SKM-1 (cell line): ENCODE measurements at regions not wholly inside any gene's neighbourhood (a gene's known extent, or its start where the extent isn't known, plus 50 kb on each side); places are given as distances from the start of the nearest gene placed in this dataset.
A peak's percentile ranks its signal among the peaks of the same experiment; 100 is the strongest.

Experiments used
- DNase-seq: peaks from one replicate; lab custom pipeline; 2025; ENCODE audit not compliant: unreplicated experiment; lab: John Stamatoyannopoulos, UW

DNA sequence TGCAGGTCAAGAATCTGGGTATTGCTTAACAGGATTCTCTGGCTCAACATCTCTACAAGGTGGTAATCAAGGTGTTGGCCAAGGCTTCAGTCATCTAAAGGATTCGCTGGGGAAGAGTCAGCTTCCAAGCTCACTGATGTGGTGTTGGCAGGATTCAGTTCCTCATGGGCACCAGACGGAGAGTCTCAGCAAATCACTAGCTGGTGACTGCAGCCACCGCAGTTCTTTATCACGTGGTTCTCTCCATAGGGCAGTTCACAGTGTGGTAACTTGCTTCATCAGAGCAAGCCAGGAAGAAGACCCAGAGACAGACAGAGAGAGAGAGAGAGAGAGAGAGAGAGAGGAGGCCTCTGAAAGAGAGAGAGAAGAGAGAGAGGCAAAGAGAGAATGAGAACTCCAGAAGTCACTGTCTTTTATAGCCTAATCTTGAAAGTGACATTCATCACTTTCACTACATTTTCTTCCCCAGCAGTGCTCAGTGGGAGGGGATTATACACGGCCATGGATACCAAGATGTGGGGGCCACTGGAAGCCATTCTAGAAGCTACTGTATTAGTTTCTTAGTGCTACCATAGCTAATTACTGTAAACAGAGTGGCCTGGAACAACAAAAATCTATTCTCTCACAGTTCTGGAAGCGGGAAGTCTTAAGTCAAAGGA lies 109.2 kb upstream of the SMIM23 start:
- DNase-seq, result peak; percentile 78

DNA sequence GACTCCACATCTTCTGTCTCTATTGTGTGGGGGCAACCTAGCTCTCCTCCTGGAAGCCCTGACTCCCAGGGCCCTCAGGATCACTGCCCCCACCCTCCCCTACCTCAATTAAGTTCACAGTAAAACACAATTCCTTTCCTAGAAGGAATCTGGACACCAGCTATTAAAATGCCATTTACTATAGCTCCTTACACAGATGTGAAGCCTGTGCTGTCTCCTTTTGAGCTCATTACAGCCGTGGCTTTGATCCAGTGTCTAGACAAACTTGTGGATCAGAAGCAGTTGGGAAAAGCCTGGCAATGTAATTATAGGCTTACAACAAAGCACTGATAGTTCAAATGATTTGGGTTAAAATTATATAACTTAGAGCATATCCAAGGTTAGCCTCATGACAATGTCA lies 107.0 kb upstream of the SMIM23 start:
- DNase-seq, result no peak

DNA sequence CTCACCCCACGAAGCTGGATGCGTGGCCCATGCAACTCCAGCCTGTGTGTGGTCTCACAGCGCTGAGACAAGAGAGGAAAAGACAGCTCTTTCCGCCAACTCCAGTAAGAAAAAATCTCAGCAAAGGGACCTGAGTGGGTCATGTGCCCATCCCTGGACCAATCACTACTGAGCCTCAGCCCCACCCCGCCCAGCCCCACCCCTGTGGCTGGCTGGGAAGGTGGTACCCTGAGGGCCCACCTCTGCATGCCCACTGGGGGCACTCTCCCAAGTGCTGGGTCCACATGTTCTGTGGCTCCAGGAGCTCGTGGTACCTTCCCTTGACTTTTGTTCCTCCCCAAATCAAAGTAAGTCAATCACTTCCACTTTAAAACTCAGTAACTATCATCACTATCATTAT lies 105.1 kb upstream of the SMIM23 start:
- no peak for DNase-seq

- no peak for DNase-seq
Observed at GRCh38 chr5:171681061-171681460, 104.6 kb upstream of the SMIM23 start.

DNA sequence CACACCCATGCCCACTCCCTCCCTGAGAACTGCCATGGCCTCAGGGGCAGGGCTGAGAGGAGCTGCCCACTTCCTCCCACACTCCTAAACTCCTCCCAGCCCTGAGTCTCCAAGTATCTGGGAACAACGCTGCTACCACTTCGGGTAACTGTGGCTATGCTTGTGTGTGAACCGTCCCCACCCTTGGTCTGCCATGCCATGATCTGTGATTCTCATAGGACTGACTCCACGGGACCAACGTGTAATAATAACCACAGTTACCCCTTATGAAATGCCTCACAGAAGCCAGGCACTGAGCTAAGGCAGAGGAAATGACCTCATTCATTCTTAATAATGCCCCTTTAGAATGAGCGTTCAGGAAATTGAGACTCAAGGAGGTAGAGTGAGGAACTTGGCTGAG lies 103.9 kb upstream of the SMIM23 start:
- no peak for DNase-seq

GRCh38 chr5:171682801-171683200 lies 102.8 kb upstream of the SMIM23 start:
- no peak for DNase-seq

- no peak for DNase-seq
Observed at GRCh38 chr5:171684169-171684568, 101.4 kb upstream of the SMIM23 start.

DNA sequence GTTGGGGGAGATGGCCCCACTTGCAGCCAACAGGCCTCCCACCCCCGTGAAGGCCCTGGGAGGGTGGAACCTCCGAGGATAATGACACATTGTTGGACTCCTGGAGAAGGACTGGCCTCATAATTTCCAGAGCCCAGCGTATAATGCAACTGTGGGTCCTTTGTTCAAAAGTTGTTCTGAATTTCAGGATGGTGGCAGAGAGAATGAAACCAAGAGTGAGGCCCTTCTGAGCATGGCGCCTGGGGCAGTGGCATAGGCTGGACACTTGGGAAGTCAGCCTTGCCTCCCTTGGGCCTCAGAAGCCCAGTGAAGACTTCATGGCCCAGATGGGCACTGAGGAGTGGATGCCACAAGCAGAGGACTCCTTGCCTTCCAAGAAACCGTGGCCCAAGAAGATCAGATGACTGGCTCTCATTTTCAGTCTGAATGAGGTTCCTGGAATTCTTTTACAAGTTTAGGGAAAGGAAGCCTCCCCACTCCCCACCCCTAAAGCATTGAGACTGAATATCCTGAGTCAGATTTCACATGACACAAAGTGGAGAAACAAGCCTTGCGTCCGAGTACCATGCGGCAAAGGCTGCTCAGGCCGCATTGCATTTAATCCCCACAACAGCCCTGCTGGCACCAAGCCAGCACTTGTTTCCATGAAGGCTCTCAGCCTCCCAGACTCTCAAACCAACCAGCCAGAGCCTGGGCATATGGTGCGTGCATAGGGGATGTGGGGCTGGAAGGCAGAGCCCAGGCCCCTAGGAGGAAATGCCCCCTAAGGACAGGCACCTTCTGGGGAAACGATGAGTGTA lies 96.7 kb upstream of the SMIM23 start:
- DNase-seq, result no peak

- DNase-seq, result no peak
Observed at GRCh38 chr5:171689853-171690417, 95.7 kb upstream of the SMIM23 start.

DNA sequence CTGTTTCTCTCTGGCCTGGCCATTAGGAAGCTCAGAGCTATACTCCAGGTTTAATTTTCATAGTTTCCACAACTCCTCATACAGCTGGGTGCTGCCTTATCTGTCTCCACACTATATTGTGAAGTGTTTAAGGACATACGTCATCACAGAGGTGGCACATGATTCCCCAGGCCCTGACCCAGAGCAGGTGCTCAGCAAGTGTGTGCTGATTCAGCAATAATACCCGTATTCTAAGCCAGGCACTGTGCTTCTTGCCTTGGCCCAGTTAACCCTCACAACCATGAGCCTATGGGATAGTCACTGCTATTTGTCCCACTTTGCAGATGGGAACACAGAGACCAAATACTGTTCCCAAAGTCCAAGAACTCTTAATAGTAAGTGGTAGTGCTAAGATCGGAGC lies 93.5 kb upstream of the SMIM23 start:
- no peak for DNase-seq

DNA sequence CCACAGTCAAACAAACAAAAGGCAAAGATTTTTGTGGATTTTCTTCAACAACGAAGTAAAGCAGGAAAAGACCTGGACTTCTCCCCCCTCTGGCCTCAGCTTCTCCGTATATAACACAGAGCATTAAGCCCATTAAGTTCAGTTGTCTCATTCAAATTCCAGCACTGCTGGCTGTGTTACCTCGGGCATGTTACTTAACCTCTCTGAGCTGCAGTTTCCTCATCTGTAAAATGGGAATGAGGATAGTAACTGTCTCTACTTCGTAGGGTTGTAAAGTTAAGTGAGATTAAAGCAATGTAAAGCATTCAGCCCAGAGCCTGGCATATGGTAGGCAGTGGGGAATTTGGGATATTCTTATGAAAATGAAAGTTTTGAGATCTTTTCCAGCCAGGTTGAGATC lies 92.7 kb upstream of the SMIM23 start:
- DNase-seq, result no peak

GRCh38 chr5:171693412-171693811 lies 92.2 kb upstream of the SMIM23 start:
- DNase-seq, result no peak

DNA sequence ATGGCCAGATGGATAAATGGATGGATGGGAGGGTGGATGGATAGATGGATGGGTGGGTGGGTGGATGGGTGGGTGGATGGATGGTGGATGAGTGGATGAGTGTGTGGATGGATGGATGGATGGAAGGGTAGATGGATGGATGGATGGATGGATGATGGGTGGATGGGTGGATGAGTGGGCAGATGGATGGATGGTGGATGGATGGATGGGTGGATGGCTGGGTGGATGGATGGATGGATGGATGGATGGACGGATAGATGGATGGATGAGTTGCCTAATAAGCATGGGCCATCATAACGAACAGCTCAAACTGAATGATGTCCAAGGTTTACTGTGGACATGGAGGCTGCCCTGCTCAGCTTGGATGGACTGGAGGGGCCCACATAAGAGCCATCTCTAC lies 89.8 kb upstream of the SMIM23 start:
- DNase-seq, result no peak

- DNase-seq, result no peak
Observed at GRCh38 chr5:171697221-171698102, 88.2 kb upstream of the SMIM23 start.

DNA sequence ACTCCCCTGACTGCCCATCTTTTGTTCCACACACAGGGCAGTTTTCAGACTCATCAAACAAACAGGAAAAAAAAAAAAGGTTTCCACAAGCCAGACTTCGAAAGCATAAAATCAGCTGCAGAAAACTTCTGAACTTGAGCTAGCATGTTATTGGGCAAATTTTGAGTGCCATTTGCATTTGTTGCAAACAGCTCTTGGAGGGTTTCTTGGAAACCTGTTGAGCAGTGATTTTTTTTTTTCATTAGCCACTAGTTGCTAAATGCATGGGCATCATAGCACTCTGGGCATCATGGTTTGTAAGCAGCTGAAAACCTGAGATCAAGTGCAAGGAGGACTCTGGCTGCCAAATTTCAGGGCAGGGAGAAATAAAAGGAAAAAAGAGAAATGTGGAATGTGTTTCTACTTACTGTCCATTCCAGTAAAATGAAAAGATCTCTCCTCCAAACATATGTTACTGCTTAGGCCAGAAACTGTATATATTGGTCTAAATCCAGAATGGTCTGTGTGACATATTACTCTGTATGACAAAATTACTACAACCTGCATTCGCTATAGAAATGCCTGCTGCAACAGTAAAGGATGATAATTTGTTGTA lies 85.2 kb upstream of the SMIM23 start:
- DNase-seq, result no peak

- DNase-seq, result no peak
Observed at GRCh38 chr5:171701100-171701541, 84.5 kb upstream of the SMIM23 start.

DNA sequence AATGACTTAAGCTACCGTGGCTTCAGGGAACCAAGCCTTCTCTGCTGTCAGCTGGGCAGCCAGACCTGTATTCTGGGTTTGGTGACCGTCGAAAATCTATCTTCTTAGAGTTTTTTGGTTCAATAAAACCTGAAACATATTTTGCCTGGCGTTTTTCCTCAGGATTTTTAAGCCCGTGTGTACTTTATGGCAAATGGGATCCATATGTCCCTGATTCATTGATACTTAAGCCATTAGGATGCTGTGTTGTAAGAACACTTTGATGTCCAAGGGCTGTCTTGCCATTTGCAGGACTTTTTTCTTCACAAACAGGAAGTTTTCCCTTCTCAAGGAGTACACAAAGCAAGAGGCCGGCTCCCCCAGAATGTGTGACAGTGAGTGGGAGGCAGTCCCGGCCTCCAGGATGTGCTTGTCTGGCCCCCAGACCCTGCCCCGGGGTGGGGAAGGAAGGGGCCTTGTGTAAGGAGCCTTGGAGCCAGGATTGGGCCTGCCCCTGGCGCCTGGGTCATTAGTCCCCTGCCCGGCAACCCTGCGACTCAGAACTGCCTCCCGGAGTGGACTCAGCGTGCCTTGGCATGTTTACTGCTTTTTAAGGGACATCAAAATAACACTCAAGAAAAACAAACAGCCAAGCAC lies 83.4 kb upstream of the SMIM23 start:
- no peak for DNase-seq

- no peak for DNase-seq
Observed at GRCh38 chr5:171703146-171703545, 82.5 kb upstream of the SMIM23 start.

DNA sequence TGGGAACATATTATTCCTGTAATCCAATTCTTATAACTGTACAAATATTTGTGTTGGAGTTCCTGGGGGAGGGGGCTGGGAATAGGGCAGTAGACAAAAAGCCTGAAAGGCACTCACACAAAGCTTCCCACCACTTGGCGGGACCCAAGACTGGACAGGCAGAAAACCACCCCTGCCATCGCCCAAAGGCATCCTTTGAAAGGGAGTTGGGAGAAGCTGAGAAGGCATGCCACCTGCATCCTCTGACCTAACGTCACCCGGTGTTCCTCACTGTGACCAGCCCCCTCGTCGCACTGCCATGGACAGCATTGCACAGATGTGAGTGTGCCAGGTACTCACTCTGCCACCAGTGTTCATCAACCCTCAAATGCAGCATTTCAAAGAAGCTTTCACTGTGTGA lies 80.6 kb upstream of the SMIM23 start:
- no peak for DNase-seq

DNA sequence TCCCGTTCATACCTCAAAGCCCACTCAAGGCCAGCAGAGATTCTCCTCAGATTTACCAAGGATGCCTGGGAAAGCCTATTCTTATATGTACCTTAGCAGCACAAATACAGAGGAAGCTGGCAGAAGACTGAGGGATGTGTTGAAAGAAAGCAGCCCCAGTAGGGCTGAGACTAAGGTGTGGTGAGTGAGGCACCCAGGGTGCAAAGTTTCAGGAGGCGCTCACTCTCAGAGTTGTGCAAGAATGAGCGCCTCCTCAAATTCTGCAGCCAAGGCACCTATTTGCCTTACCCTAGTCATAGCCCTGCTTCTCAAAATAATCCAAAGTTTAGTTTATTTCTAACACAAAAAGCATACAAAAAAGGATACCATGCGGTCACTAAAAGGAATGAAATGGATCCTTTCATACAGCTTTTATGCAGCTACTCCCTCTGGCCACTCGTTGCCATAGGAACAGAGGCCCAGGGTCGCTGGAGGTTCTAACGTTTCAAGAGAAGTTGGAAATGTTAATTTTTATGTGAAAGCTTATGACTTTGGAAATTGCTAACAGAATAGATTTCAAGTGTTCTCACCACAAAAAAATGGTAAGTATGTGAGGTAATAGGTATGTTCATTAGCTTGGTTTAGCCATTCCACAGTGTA lies 79.7 kb upstream of the SMIM23 start:
- DNase-seq, result no peak
